IPS-15b (cell line): ENCODE measurements at regions not wholly inside any gene's neighbourhood (a gene's known extent, or its start where the extent isn't known, plus 50 kb on each side); places are given as distances from the start of the nearest gene placed in this dataset.

ENCODE experiments used
- H3K27me3 ChIP-seq: one replicate; pipeline ENCODE4 v1.6.1; 2013; ENCODE audit warnings: low read length; ENCODE audit not compliant: control insufficient read depth, insufficient read depth
- H3K36me3 ChIP-seq: one replicate; pipeline ENCODE4 v1.6.1; 2013; ENCODE audit warnings: low read length; ENCODE audit not compliant: control insufficient read depth, insufficient read depth
- H3K4me1 ChIP-seq: one replicate; pipeline ENCODE4 v1.6.1; 2013; ENCODE audit warnings: mild to moderate bottlenecking, low read length; ENCODE audit not compliant: control insufficient read depth, insufficient read depth
- H3K4me3 ChIP-seq: one replicate; pipeline ENCODE4 v1.5.1; 2013; ENCODE audit warnings: low read depth, low read length
- H3K9ac ChIP-seq: one replicate; pipeline ENCODE4 v1.6.1; 2013; ENCODE audit warnings: low read depth, mild to moderate bottlenecking, low read length
- H3K9me3 ChIP-seq: one replicate; pipeline ENCODE4 v1.6.1; 2013; ENCODE audit warnings: mild to moderate bottlenecking, low read length; ENCODE audit not compliant: control insufficient read depth, insufficient read depth

DNA sequence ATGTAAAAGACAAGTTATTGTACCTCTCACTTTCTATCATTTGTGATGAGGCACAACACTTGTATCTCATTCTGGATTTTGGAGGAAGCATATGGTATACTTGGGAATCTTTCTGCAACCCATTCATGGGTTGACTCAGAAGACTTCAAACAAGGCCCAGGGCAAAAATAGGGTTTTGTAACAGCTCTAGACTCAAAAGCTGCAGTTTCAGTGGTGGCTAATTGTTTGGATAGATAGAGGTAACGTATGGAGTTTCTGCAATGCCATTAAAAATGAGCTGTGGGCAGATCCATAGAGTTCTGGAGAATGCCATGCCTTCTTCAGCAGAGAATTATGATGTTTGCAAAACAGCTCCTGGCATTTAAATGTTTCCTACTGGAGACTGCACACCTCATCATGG is 279.6 kb upstream of the VLDLR start:
- Histone ChIP-seq H3K9me3 (no peaks in the 10 kb centered on the region), H3K9ac (no peak overlapping the region), H3K27me3 (no peaks in the 10 kb centered on the region), H3K4me1 (no peaks in the 10 kb centered on the region), H3K36me3 (no peaks in the 10 kb centered on the region), H3K4me3 (no peak overlapping the region)

DNA sequence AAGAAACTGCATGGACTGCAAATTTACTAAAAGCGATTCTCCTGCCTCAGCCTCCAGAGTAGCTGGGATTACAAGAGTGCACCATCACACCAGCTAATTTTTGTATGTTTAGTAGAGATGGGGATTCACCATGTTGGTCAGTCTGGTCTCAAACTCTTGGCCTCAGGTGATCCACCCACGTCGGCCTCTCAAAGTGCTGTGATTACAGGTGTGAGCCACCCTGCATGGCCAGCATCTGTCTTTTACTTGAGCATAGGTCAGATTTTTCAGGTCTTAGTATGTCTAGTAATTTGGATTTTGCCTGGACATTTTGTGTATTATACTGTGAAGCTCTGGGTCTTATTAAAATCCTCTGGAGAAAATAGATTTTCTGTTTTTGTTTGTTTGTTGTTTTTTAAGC is 277.8 kb upstream of the VLDLR start:
- H3K36me3 ChIP-seq, result no peaks in the 10 kb centered on the region
- H3K4me1 ChIP-seq, result no peaks in the 10 kb centered on the region
- H3K9me3 ChIP-seq, result no peaks in the 10 kb centered on the region
- no peaks in the 10 kb centered on the region for H3K27me3 ChIP-seq
- H3K9ac ChIP-seq, result no peak overlapping the region
- H3K4me3 ChIP-seq, result no peak overlapping the region

DNA sequence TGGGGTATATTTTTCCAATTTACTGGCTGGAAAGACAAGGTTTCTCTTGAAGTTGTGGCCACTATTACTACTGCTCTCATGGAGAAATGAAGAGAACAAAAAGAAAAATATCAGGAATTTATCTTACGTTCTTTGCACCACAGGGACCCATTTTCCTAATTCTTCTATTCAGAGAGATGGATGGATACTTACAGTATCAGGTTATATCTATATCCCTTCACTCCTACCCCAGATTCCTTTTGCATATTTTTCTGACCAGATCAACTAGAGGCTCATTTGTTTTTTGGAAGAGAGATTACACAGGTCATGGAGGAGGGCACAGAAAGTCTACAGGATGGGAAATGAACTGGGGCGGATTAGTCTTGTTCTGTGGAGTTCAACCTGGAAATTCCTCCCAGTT is 277.2 kb upstream of the VLDLR start:
- Histone ChIP-seq H3K9me3 (no peaks in the 10 kb centered on the region), H3K4me1 (no peaks in the 10 kb centered on the region), H3K9ac (no peak overlapping the region), H3K36me3 (no peaks in the 10 kb centered on the region), H3K27me3 (no peaks in the 10 kb centered on the region), H3K4me3 (no peak overlapping the region)

DNA sequence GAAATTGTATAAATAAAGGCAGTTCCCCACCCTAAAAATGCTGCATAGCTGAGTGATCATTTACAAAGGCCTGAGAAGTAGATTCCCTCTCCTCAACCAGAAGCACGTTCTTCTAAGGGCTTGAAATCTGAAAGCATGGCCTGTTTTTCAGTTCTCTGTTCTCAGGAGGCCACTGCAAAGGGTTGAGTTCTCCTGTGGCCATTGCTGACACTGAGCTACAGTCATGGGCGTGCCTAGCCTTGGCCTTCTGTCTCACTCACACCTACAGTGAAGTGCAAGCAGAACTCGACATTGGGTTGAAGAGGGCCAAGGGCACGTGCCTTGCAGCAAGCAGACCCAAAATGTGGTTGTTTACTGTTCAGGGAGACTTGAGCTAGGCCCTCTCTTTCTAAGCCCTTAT is 276.6 kb upstream of the VLDLR start:
- no peaks in the 10 kb centered on the region for H3K9me3 ChIP-seq
- H3K4me3 ChIP-seq, result no peak overlapping the region
- H3K9ac ChIP-seq, result no peak overlapping the region
- no peaks in the 10 kb centered on the region for H3K4me1 ChIP-seq
- H3K27me3 ChIP-seq, result no peaks in the 10 kb centered on the region
- H3K36me3 ChIP-seq, result no peaks in the 10 kb centered on the region

- H3K4me1 ChIP-seq, result no peaks in the 10 kb centered on the region
- H3K36me3 ChIP-seq, result no peaks in the 10 kb centered on the region
- H3K4me3 ChIP-seq, result no peak overlapping the region
- H3K27me3 ChIP-seq, result no peaks in the 10 kb centered on the region
- no peak overlapping the region for H3K9ac ChIP-seq
- H3K9me3 ChIP-seq, result no peaks in the 10 kb centered on the region
These were observed 275.2 kb upstream of the VLDLR start for GRCh38 chr9:2346277-2346913.

DNA sequence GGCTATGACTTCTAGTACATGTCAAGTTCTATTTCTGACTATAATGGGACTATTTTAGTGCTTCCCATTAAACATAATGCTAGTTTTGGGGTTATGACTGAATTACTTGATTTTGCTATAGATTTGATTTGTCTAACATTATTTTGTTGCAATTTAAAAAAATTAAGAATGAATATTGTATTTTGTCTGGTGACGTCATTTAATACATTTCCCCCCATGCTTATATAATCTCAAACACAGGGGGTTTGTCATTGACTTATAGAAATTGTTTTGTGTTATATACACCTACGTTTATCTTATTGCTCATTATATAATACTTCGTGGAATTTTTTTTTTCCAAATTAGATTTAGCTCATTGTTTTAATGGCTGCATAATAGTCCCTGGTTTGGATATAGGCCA is 270.3 kb upstream of the VLDLR start:
- Histone ChIP-seq H3K9ac (no peak overlapping the region), H3K4me1 (no peaks in the 10 kb centered on the region), H3K4me3 (no peak overlapping the region), H3K9me3 (no peaks in the 10 kb centered on the region), H3K36me3 (no peaks in the 10 kb centered on the region), H3K27me3 (no peaks in the 10 kb centered on the region)

DNA sequence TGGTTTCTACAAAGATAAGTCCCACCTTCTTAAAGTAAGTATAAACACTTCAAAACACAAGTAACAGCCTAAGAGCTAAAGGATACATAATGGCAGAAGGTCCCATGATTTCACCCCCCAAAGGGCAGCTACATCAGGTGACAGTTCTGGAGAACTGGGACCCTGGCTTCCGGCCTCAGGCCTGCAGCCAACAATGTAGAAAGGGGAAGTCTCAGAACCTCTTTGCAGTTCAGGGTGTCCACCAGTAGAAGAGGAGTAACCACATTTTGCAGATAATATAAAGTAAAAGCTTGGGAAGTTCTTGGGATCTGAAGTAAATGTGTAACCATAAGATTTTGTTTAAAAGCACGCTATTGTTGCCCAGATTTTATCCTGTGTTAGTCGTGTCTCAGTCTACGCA is 267.4 kb upstream of the VLDLR start:
- Histone ChIP-seq H3K4me1 (peaks cover under 1% of the 10 kb centered on the region), H3K4me3 (no peak overlapping the region), H3K9me3 (no peaks in the 10 kb centered on the region), H3K36me3 (no peaks in the 10 kb centered on the region), H3K27me3 (no peaks in the 10 kb centered on the region), H3K9ac (no peak overlapping the region)

GRCh38 chr9:2354856-2355696 is 266.5 kb upstream of the VLDLR start:
- no peaks in the 10 kb centered on the region for H3K9me3 ChIP-seq
- peaks cover 9% of the 10 kb centered on the region for H3K4me1 ChIP-seq
- no peak overlapping the region for H3K4me3 ChIP-seq
- no peaks in the 10 kb centered on the region for H3K27me3 ChIP-seq
- H3K36me3 ChIP-seq, result no peaks in the 10 kb centered on the region
- no peak overlapping the region for H3K9ac ChIP-seq

- Histone ChIP-seq H3K9me3 (no peaks in the 10 kb centered on the region), H3K4me1 (peaks cover 9% of the 10 kb centered on the region), H3K9ac (no peak overlapping the region), H3K4me3 (no peak overlapping the region), H3K36me3 (no peaks in the 10 kb centered on the region), H3K27me3 (no peaks in the 10 kb centered on the region)
These were observed 265.9 kb upstream of the VLDLR start for GRCh38 chr9:2355697-2355983.

- Histone ChIP-seq H3K4me1 (peaks cover 9% of the 10 kb centered on the region), H3K27me3 (no peaks in the 10 kb centered on the region), H3K9ac (no peak overlapping the region), H3K36me3 (no peaks in the 10 kb centered on the region), H3K9me3 (no peaks in the 10 kb centered on the region), H3K4me3 (no peak overlapping the region)
These were observed 265.4 kb upstream of the VLDLR start for GRCh38 chr9:2356041-2356790.

- Histone ChIP-seq H3K4me3 (no peak overlapping the region), H3K9me3 (no peaks in the 10 kb centered on the region), H3K36me3 (no peaks in the 10 kb centered on the region), H3K9ac (no peak overlapping the region), H3K4me1 (peaks cover 14% of the 10 kb centered on the region), H3K27me3 (no peaks in the 10 kb centered on the region)
These were observed 261.6 kb upstream of the VLDLR start for GRCh38 chr9:2359891-2360471.
